ENCODE measurements at regions not wholly inside any gene's neighbourhood (a gene's known extent, or its start where the extent isn't known, plus 50 kb on each side); places are given as distances from the start of the nearest gene placed in this dataset.

- TF ChIP-seq NPAS2 (CRISPR knock-in tag; IDR thresholded peaks at IDR 0.05; ENCODE audit: borderline replicate concordance) (no peak), ZNF850 (CRISPR knock-in tag; conservative IDR thresholded peaks at IDR 0.05) (no peak), NFE2L2 (IDR thresholded peaks at IDR 0.05; ENCODE audit: low read length) (no peak), ATF5 (CRISPR knock-in tag; IDR thresholded peaks at IDR 0.05; ENCODE audit: low read depth) (no peak), BORCS8-MEF2B (CRISPR knock-in tag; IDR thresholded peaks at IDR 0.05) (no peak), MAFF (IDR thresholded peaks at IDR 0.05; ENCODE audit: low read depth, low read length) (no peak)
Measured at GRCh38 chr7:97419898-97420297, 302.4 kb downstream of the SDHAF3 start (continued).

GRCh38 chr7:97421307-97421930 lies 303.9 kb downstream of the SDHAF3 start:
- Histone ChIP-seq H4K20me1 (ENCODE audit: insufficient read depth, low read length) (no peaks in the 10 kb centered on the region), H3K27ac (ENCODE audit: extremely low read length, insufficient read depth, low read length) (no peak overlapping the region), H3K4me3 (replicated peaks in 1 of 3; ENCODE audit: insufficient read depth in 1 of 3, low read depth in 2 of 3, low read length in 3 of 3) (no peak overlapping the region), H3K36me3 (replicated peaks in 1 of 2; ENCODE audit: control insufficient read depth in 1 of 2, insufficient read depth in 2 of 2, low read length in 2 of 2) (no peaks in the 10 kb centered on the region), H2AFZ (ENCODE audit: low read length) (no peak overlapping the region), H3K9ac (ENCODE audit: insufficient read depth, low read depth, low read length) (no peak overlapping the region), H3K27me3 (ENCODE audit: control insufficient read depth in 1 of 2, insufficient read depth in 2 of 2, low read length in 2 of 2) (no peaks in the 10 kb centered on the region), H3K79me2 (ENCODE audit: insufficient read depth, low read length) (no peaks in the 10 kb centered on the region), H3K4me2 (ENCODE audit: low read depth, low read length) (no peak overlapping the region), H3K4me1 (ENCODE audit: insufficient read depth, low read length) (no peaks in the 10 kb centered on the region), H3K9me3 (ENCODE audit: low read length) (no peaks in the 10 kb centered on the region)
- POLR2A ChIA-PET = no interaction called here
- intact Hi-C loops (cut with micrococcal nuclease; ENCODE audit: unreplicated experiment) (no loop called here), in situ Hi-C loops (cut with HindIII; ENCODE audit: extremely low pct_ligation_motif_present, low pct_unique_long_range_greater_than_20kb) (no loop called here)
- no peak for FAIRE-seq
- ATAC-seq = no peak
- BruUV-seq (replicated peaks) = no TSS peak
- 1% methylated on average over 4 of the region's 4 CpGs for WGBS (ENCODE audit: low lambda C conversion rate)
- DNase-seq (ENCODE audit: low spot score) = no peak
- CTCF ChIA-PET (ENCODE audit: low intra/inter-chr PET ratio, low total read pairs) = no interaction called here
- TF ChIP-seq HOXA7 (CRISPR knock-in tag; IDR thresholded peaks at IDR 0.05) = no peak
- no peak for TF ChIP-seq NFE2 (CRISPR knock-in tag; IDR thresholded peaks at IDR 0.05)
- no peak for TF ChIP-seq ZNF501 (CRISPR knock-in tag; IDR thresholded peaks at IDR 0.05)
- TF ChIP-seq SATB2 (CRISPR knock-in tag; IDR thresholded peaks at IDR 0.05) = no peak
- TF ChIP-seq DR1 (CRISPR knock-in tag; IDR thresholded peaks at IDR 0.05) = no peak
- TF ChIP-seq TFDP2 (CRISPR knock-in tag; IDR thresholded peaks at IDR 0.05) = no peak
- no peak for TF ChIP-seq HDAC6 (IDR thresholded peaks at IDR 0.05; ENCODE audit: low read depth, low read length)
- TF ChIP-seq NONO (IDR thresholded peaks at IDR 0.05) = no peak
- no peak for TF ChIP-seq NONO (CRISPR knock-in tag; conservative IDR thresholded peaks at IDR 0.05)
- no peak for TF ChIP-seq GMEB1 (CRISPR knock-in tag; IDR thresholded peaks at IDR 0.05; ENCODE audit: borderline replicate concordance)
- TF ChIP-seq ZNF550 (CRISPR knock-in tag; IDR thresholded peaks at IDR 0.05; ENCODE audit: borderline replicate concordance) = no peak
- TF ChIP-seq TFAP4 (IDR thresholded peaks at IDR 0.05; ENCODE audit: borderline replicate concordance, low read depth) = no peak
- TF ChIP-seq ZBTB44 (CRISPR knock-in tag; IDR thresholded peaks at IDR 0.05) = no peak

Measured in HepG2 (cell line).